ENCODE measurements at regions not wholly inside any gene's neighbourhood (a gene's known extent, or its start where the extent isn't known, plus 50 kb on each side); places are given as distances from the start of the nearest gene placed in this dataset.

- no peaks in the 10 kb centered on the region for H3K4me1 ChIP-seq (ENCODE audit: control insufficient read depth, insufficient read depth, low read length)
- in situ Hi-C loops (cut with MboI; ENCODE audit: low sequenced_read_pairs) (no loop called here), intact Hi-C loops (cut with micrococcal nuclease) (no loop called here), dilution Hi-C loops (cut with HindIII; ENCODE audit: low sequenced_read_pairs, unreplicated experiment) (no loop called here)
- no peak overlapping the region for H3K14ac ChIP-seq (replicated peaks; ENCODE audit: low read depth, low read length)
- no peak overlapping the region for H2BK15ac ChIP-seq (ENCODE audit: low read depth, low read length)
- H3K56ac ChIP-seq (ENCODE audit: extremely low read depth, insufficient read depth, low read length), result no peak overlapping the region
- H4K91ac ChIP-seq (ENCODE audit: insufficient read depth, low read depth, low read length), result no peak overlapping the region
- H2AFZ ChIP-seq (replicated peaks; ENCODE audit: low read length, poor library complexity), result no peak overlapping the region
- no peak overlapping the region for H4K5ac ChIP-seq (ENCODE audit: low read depth, low read length)
- WGBS, 2 experiments (ENCODE audit: extremely low coverage in 2 of 2, insufficient read length in 1 of 2), result no CpG with 5 or more reads among the region's 2 CpGs
- no peak overlapping the region for H2BK5ac ChIP-seq (ENCODE audit: low read depth, low read length, poor library complexity, severe bottlenecking)
- no peaks in the 10 kb centered on the region for H4K20me1 ChIP-seq (ENCODE audit: insufficient read depth, low read length)
- H3K4me2 ChIP-seq (ENCODE audit: low read depth, low read length), result no peak overlapping the region
- H2AK9ac ChIP-seq (replicated peaks; ENCODE audit: low read depth, low read length, poor library complexity), result no peak overlapping the region
- ChIA-PET POLR2A (ENCODE audit: unreplicated experiment) (no interaction called here), CTCF (no interaction called here)
- no peak overlapping the region for H3K18ac ChIP-seq (ENCODE audit: low read depth, low read length)
- H2BK20ac ChIP-seq (ENCODE audit: low read depth, low read length), result no peak overlapping the region
- H3K27ac ChIP-seq (ENCODE audit: insufficient read depth, low read length), result no peak overlapping the region
- ATAC-seq (ENCODE audit: low read depth) (no peak), DNase-seq (no peak)
- TF ChIP-seq MXI1 (IDR thresholded peaks at IDR 0.05; ENCODE audit: borderline replicate concordance, low read depth, low read length), result no peak
- no peak for TF ChIP-seq ELK1 (IDR thresholded peaks at IDR 0.05; ENCODE audit: borderline replicate concordance, low read depth, low read length)
- TF ChIP-seq CHD1 (IDR thresholded peaks at IDR 0.05; ENCODE audit: low read depth, low read length), result no peak
- no peak for TF ChIP-seq BHLHE40 (IDR thresholded peaks at IDR 0.05; ENCODE audit: low read depth, low read length)
- no peak for TF ChIP-seq RFX5 (IDR thresholded peaks at IDR 0.05; ENCODE audit: low read depth, low read length)
- TF ChIP-seq USF2 (IDR thresholded peaks at IDR 0.05; ENCODE audit: low read depth, low read length), result no peak
- no peak for TF ChIP-seq MAZ (IDR thresholded peaks at IDR 0.05; ENCODE audit: borderline replicate concordance, low read depth, low read length)
- no peak for TF ChIP-seq CEBPB (IDR thresholded peaks at IDR 0.05; ENCODE audit: low read depth, low read length)
- no peak for TF ChIP-seq SMC3 (IDR thresholded peaks at IDR 0.05; ENCODE audit: low read depth, low read length)
- TF ChIP-seq FOS (IDR thresholded peaks at IDR 0.05; ENCODE audit: low read depth, low read length), result no peak
- no peak for TF ChIP-seq MAFK (IDR thresholded peaks at IDR 0.05; ENCODE audit: low read depth, low read length)
- TF ChIP-seq RAD21 (IDR thresholded peaks at IDR 0.05; ENCODE audit: low read length), result no peak
- no peak for TF ChIP-seq CTCF (conservative IDR thresholded peaks at IDR 0.05; ENCODE audit: low read depth, low read length)
- no peak overlapping the region for H3K23ac ChIP-seq (ENCODE audit: low read depth, low read length)
- H3K79me1 ChIP-seq (ENCODE audit: low read depth in 1 of 2, low read length in 2 of 2), result no peaks in the 10 kb centered on the region
- H2BK120ac ChIP-seq (ENCODE audit: low read depth, low read length), result no peak overlapping the region
- H3K9me3 ChIP-seq (ENCODE audit: control insufficient read depth, insufficient read depth, low read length), result no peaks in the 10 kb centered on the region
- no peaks in the 10 kb centered on the region for H3K27me3 ChIP-seq (ENCODE audit: control insufficient read depth, insufficient read depth, low read length)
- no peaks in the 10 kb centered on the region for H3K36me3 ChIP-seq (ENCODE audit: control insufficient read depth, insufficient read depth, low read length)
- H2AK5ac ChIP-seq (ENCODE audit: low read depth, low read length), result no peak overlapping the region
- H4K8ac ChIP-seq (ENCODE audit: low read depth in 2 of 2, low read length in 2 of 2), result no peak overlapping the region
- no peak overlapping the region for H3K9ac ChIP-seq (ENCODE audit: low read depth, low read length)
- H3K9me1 ChIP-seq (ENCODE audit: insufficient read depth, low read length), result no peaks in the 10 kb centered on the region; the same call in 1 of the 2 replicates
- no TSS peak for BruUV-seq (replicated peaks)
- H3K4me3 ChIP-seq (ENCODE audit: insufficient read depth, low read depth, low read length), result no peak overlapping the region
- H3K4ac ChIP-seq (ENCODE audit: low read depth, low read length), result no peak overlapping the region
Measured at GRCh38 chr4:181579486-181579885, 663.7 kb upstream of the TENM3 start.

All from IMR-90 (cell line).